MCF 10A (cell line): ENCODE measurements at regions not wholly inside any gene's neighbourhood (a gene's known extent, or its start where the extent isn't known, plus 50 kb on each side); places are given as distances from the start of the nearest gene placed in this dataset.

Experiments
- BruUV-seq: library from RNA; stranded (reverse); fragments of 400-500 nt; replicated peaks from 2 replicates; lab custom pipeline; 2021; lab: Mats Ljungman, UMichigan
- CTCF ChIA-PET: fragments of 300-600 bp; sonication (Branson Sonifier 250); formaldehyde crosslinking; extraction: SDS; loops from one replicate; lab custom pipeline; 2021; ENCODE audit warnings: antibody characterized with exemption, inconsistent platforms; lab: Yijun Ruan, JAX
- POLR2A ChIA-PET: fragments of 300-600, 350-650 bp; sonication (Branson Sonifier 250); formaldehyde crosslinking; extraction: SDS; loops from one replicate; lab custom pipeline; 2020; ENCODE audit warnings: antibody characterized with exemption, inconsistent platforms; lab: Yijun Ruan, JAX
- DNase-seq: peaks from one replicate; pipeline ENCODE4 v3.0.0-alpha.2; 2018; ENCODE audit not compliant: unreplicated experiment
- H3K27ac Mint-ChIP-seq: one replicate; pipeline ENCODE4 v1.8.0; 2022; ENCODE audit warnings: mild to moderate bottlenecking, low read depth, mixed read lengths; ENCODE audit not compliant: unreplicated experiment
- H3K27me3 Mint-ChIP-seq: one replicate; pipeline ENCODE4 v1.8.0; 2022; ENCODE audit warnings: mixed read lengths; ENCODE audit not compliant: insufficient read depth, unreplicated experiment
- H3K36me3 Mint-ChIP-seq: one replicate; pipeline ENCODE4 v1.8.0; 2022; ENCODE audit warnings: mild to moderate bottlenecking, moderate library complexity, mixed read lengths; ENCODE audit not compliant: insufficient read depth, unreplicated experiment
- H3K4me1 Mint-ChIP-seq: one replicate; pipeline ENCODE4 v1.8.0; 2022; ENCODE audit warnings: mixed read lengths; ENCODE audit not compliant: insufficient read depth, unreplicated experiment
- H3K4me3 Mint-ChIP-seq: one replicate; pipeline ENCODE4 v1.8.0; 2022; ENCODE audit warnings: mild to moderate bottlenecking, moderate library complexity, mixed read lengths; ENCODE audit not compliant: unreplicated experiment
- H3K9me3 Mint-ChIP-seq: one replicate; pipeline ENCODE4 v1.8.0; 2022; ENCODE audit warnings: mixed read lengths; ENCODE audit not compliant: unreplicated experiment
- CTCF ChIP-seq: fragments of 200-600 bp; IDR thresholded peaks from one replicate; pipeline ENCODE4 v1.8.0; 2022; ENCODE audit warnings: antibody characterized with exemption, mild to moderate bottlenecking; ENCODE audit not compliant: unreplicated experiment
- intact Hi-C: fragments of 100-400 bp; cut with micrococcal nuclease; formaldehyde crosslinking; loops from 2 replicates; pipeline ENCODE4 v1.14.1; 2022

DNA sequence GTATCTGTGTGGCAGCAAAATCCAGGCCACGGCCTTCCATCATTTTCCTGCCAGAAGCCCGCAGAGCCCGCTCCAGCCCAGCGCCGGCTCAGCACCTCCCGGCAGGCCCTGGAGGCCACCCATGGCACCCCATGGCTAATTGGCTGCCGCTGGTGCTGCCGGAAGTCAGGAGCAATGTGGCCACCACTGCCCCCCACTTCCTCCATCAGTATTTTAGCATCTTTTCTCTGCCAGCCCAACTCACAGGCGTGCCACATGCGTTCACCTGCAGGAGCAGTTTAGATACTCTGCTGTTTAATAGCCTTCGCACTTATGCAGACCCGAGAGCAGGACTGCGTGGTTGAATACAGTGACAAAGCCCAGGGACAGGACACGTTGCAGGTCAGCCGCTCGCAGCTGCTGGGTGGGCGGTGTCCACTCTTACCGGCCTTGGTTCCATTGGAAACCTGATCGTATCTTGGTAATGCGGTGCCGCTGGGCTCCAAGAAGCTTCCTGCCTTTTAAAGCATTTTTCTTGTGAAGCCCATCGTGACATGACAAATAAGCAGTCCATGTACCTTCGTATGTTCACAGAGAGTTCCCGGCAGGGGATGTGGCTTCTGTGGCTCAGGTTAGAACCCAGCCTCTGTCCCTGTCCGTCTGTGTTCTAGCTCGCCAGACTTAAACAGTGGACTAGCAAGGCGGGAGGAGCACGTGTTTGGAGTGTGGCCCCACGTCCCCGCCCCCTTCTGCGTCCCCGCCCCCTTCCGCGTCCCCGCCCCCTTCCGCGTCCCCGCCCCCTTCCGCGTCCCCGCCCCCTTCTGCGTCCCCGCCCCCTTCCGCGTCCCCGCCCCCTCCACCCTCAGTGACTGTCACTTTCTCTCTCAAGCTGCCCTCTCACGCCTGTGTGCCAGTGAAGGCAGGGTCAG is 162.0 kb upstream of the SOX1 start:
- intact Hi-C loops = no loop called here
- H3K9me3 Mint-ChIP-seq = peaks cover 23% of the 10 kb centered on the region
- H3K27ac Mint-ChIP-seq = no peak overlapping the region
- BruUV-seq = no TSS peak
- H3K36me3 Mint-ChIP-seq = no peaks in the 10 kb centered on the region
- TF ChIP-seq CTCF = no peak
- H3K27me3 Mint-ChIP-seq = no peaks in the 10 kb centered on the region
- DNase-seq = no peak
- ChIA-PET POLR2A (no interaction called here), CTCF (no interaction called here)
- no peaks in the 10 kb centered on the region for H3K4me1 Mint-ChIP-seq
- no peak overlapping the region for H3K4me3 Mint-ChIP-seq

GRCh38 chr13:111905609-111905945 is 161.4 kb upstream of the SOX1 start:
- BruUV-seq = no TSS peak
- peaks cover 27% of the 10 kb centered on the region for H3K9me3 Mint-ChIP-seq
- H3K27me3 Mint-ChIP-seq = no peaks in the 10 kb centered on the region
- DNase-seq = no peak
- H3K4me1 Mint-ChIP-seq = no peaks in the 10 kb centered on the region
- H3K4me3 Mint-ChIP-seq = no peak overlapping the region
- H3K36me3 Mint-ChIP-seq = no peaks in the 10 kb centered on the region
- intact Hi-C loops = no loop called here
- H3K27ac Mint-ChIP-seq = no peak overlapping the region
- CTCF ChIA-PET = no interaction called here
- TF ChIP-seq CTCF = no peak
- POLR2A ChIA-PET = no interaction called here

GRCh38 chr13:111906306-111906705 is 160.6 kb upstream of the SOX1 start:
- Mint-ChIP-seq H3K27me3 (no peaks in the 10 kb centered on the region), H3K27ac (no peak overlapping the region), H3K36me3 (no peaks in the 10 kb centered on the region), H3K9me3 (peaks cover 20% of the 10 kb centered on the region), H3K4me1 (no peaks in the 10 kb centered on the region), H3K4me3 (no peak overlapping the region)
- TF ChIP-seq CTCF = no peak
- intact Hi-C loops = no loop called here
- no peak for DNase-seq
- CTCF ChIA-PET = no interaction called here
- BruUV-seq = no TSS peak
- POLR2A ChIA-PET = no interaction called here

- DNase-seq = no peak
- no peaks in the 10 kb centered on the region for H3K27me3 Mint-ChIP-seq
- BruUV-seq = no TSS peak
- H3K27ac Mint-ChIP-seq = no peak overlapping the region
- intact Hi-C loops = no loop called here
- H3K36me3 Mint-ChIP-seq = no peaks in the 10 kb centered on the region
- no peak overlapping the region for H3K4me3 Mint-ChIP-seq
- H3K9me3 Mint-ChIP-seq = peaks cover 19% of the 10 kb centered on the region
- CTCF ChIA-PET = no interaction called here
- POLR2A ChIA-PET = no interaction called here
- H3K4me1 Mint-ChIP-seq = no peaks in the 10 kb centered on the region
- TF ChIP-seq CTCF = no peak
Observed at GRCh38 chr13:111906816-111907215, 160.1 kb upstream of the SOX1 start.
